Esophagus muscularis mucosa (tissue), 4 donors: ENCODE measurements at regions not wholly inside any gene's neighbourhood (a gene's known extent, or its start where the extent isn't known, plus 50 kb on each side); places are given as distances from the start of the nearest gene placed in this dataset.
"Not testable (repeated sequence)": the region's sequence is repeated elsewhere in the genome, so short reads cannot be mapped to it uniquely, and the experiment has no call there.

Experiments used
- DNase-seq: peaks from one replicate; pipeline ENCODE4 v3.0.0-alpha.2; 2017; ENCODE audit errors: extremely low spot score
- H3K27ac ChIP-seq, 4 donors: fragments of 200-600 bp; sonication (generic); replicated peaks in 1 of 4; 1 replicate in 3 of 4; 2 replicates in 1 of 4; pipeline ENCODE4 v1.5.1; 2016 to 2019; ENCODE audit warnings: mild to moderate bottlenecking in 1 of 4
- H3K27me3 ChIP-seq, 4 donors: fragments of 200-600 bp; sonication (generic); one replicate each; pipeline versions ENCODE4 v1.5.1 to v1.6.0; 2016 to 2019
- H3K36me3 ChIP-seq, 4 donors: fragments of 200-600 bp; sonication (generic); one replicate each; pipeline ENCODE4 v1.5.1; 2016 to 2019
- H3K4me1 ChIP-seq, 4 donors: fragments of 200-600 bp; sonication (generic); one replicate each; pipeline ENCODE4 v1.5.1; 2016 to 2019
- H3K4me3 ChIP-seq, 4 donors: fragments of 200-600 bp; sonication (generic); 1 replicate in 2 of 4; 2 replicates in 2 of 4; pipeline ENCODE4 v1.5.1; 2016 to 2019; ENCODE audit warnings: mild to moderate bottlenecking in 4 of 4, moderate library complexity in 1 of 4
- H3K9me3 ChIP-seq, 4 donors: fragments of 200-600 bp; sonication (generic); 1 replicate in 3 of 4; 2 replicates in 1 of 4; pipeline ENCODE4 v1.5.1; 2016 to 2019
- CTCF ChIP-seq, 3 experiments: fragments of 200-600 bp in 2 of 3; fragments of 450-650 bp in 1 of 3; sonication (generic) in 2 of 3; IDR thresholded peaks; one replicate each; pipeline ENCODE4 v1.5.1; 2017 to 2019; ENCODE audit warnings: antibody characterized with exemption in 3 of 3, mild to moderate bottlenecking in 2 of 3, moderate library complexity in 1 of 3
- EP300 ChIP-seq: sonication (generic); formaldehyde crosslinking; IDR thresholded peaks from one replicate; pipeline ENCODE4 v1.6.1; 2017; ENCODE audit warnings: antibody characterized with exemption
- POLR2A ChIP-seq: fragments of 450-650 bp; IDR thresholded peaks from one replicate; pipeline ENCODE4 v1.6.1; 2017; ENCODE audit warnings: antibody characterized with exemption, moderate library complexity, mild to moderate bottlenecking, low read depth
- POLR2AphosphoS5 ChIP-seq, 2 donors: sonication (generic); formaldehyde crosslinking; IDR thresholded peaks; one replicate each; pipeline ENCODE4 v1.6.1; 2017; ENCODE audit warnings: antibody characterized with exemption in 2 of 2
- WGBS: methylation state at CpG from one replicate; pipeline ENCODE4 v1.1.5; 2018; 5-methylcytosine and 5-hydroxymethylcytosine counted together
- intact Hi-C: fragments of 100-400 bp; cut with DNase I; formaldehyde crosslinking; loops from one replicate; pipeline ENCODE4 v1.15.1; 2023

DNA sequence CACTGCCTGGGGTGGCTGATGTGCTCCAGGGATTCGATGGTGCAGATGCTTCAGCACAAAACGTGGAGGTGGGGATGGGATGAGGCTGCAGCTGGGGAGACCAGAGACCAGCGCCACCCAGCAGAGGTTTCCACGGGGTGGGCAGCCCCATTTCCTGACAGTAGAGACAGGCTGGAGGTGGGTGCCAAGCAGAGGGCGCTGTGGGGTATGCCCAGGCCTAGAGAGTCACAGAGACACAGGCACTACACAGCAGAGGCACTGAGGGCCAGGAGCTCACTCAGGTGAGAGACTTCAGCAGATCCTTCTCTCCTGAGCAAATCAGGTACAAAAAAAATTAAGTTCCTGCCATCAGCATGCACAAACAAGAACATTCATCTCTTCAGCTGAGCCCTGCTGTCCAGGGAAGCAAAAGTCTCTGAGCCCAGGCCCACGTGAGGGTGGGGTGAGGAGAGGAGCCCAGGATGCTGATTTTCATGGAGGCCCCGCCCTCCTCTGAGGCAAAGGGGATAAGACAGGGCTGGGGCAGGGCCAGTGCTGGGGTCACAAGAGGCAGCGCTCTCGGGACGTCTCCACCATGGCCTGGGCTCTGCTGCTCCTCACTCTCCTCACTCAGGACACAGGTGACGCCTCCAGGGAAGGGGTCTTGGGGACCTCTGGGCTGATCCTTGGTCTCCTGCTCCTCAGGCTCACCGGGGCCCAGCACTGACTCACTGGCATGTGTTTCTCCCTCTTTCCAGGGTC, 53.1 kb downstream of the GGTLC2 start:
- Histone ChIP-seq H3K36me3 (no peaks in the 10 kb centered on the region), H3K4me1 (no peaks in the 10 kb centered on the region), H3K27me3 (peaks cover 0 to 9% (median 0%) of the 10 kb centered on the region in 4 donors), H3K9me3 (no peaks in the 10 kb centered on the region), H3K27ac (no peak overlapping the region), H3K4me3 (no peak overlapping the region)
- no peak for DNase-seq
- WGBS: 60% methylated on average over 1 of the region's 12 CpGs
- intact Hi-C loops: no loop called here
- no peak for TF ChIP-seq CTCF (IDR thresholded peaks at IDR 0.05)
- no peak for TF ChIP-seq POLR2A
- TF ChIP-seq POLR2AphosphoS5 (IDR thresholded peaks at IDR 0.05): no peak
- TF ChIP-seq EP300: no peak

- no peak for DNase-seq
- Histone ChIP-seq H3K27ac (no peak overlapping the region), H3K36me3 (no peaks in the 10 kb centered on the region), H3K4me1 (no peaks in the 10 kb centered on the region), H3K27me3 (peaks cover 0 to 9% (median 0%) of the 10 kb centered on the region in 4 donors), H3K4me3 (no peak overlapping the region), H3K9me3 (no peaks in the 10 kb centered on the region)
- intact Hi-C loops: no loop called here
- TF ChIP-seq POLR2AphosphoS5 (IDR thresholded peaks at IDR 0.05): no peak
- no peak for TF ChIP-seq POLR2A
- TF ChIP-seq EP300: no peak
- no peak for TF ChIP-seq CTCF (IDR thresholded peaks at IDR 0.05)
- WGBS: 86% methylated on average over 7 of the region's 7 CpGs
Observed at GRCh38 chr22:22698263-22698750, 53.9 kb downstream of the GGTLC2 start.

- H3K36me3 ChIP-seq: no peaks in the 10 kb centered on the region
- 82% methylated on average over 1 of the region's 1 CpG for WGBS
- H3K27me3 ChIP-seq: peaks cover 0 to 5% (median 0%) of the 10 kb centered on the region in 4 donors
- no peaks in the 10 kb centered on the region for H3K4me1 ChIP-seq
- no peak overlapping the region for H3K4me3 ChIP-seq
- H3K9me3 ChIP-seq: no peaks in the 10 kb centered on the region
- H3K27ac ChIP-seq: no peak overlapping the region
- no peak for DNase-seq
- TF ChIP-seq POLR2AphosphoS5 (IDR thresholded peaks at IDR 0.05) (no peak), EP300 (no peak), CTCF (IDR thresholded peaks at IDR 0.05) (no peak), POLR2A (no peak)
- intact Hi-C loops: no loop called here
Observed at GRCh38 chr22:22700631-22701030, 56.2 kb downstream of the GGTLC2 start.

- DNase-seq, intact Hi-C loops, H3K9me3 ChIP-seq, H3K4me1 ChIP-seq, H3K4me3 ChIP-seq, H3K27ac ChIP-seq, H3K27me3 ChIP-seq, H3K36me3 ChIP-seq: not testable (repeated sequence)
Observed at GRCh38 chr22:22701557-22701956, 57.1 kb downstream of the GGTLC2 start.

DNA sequence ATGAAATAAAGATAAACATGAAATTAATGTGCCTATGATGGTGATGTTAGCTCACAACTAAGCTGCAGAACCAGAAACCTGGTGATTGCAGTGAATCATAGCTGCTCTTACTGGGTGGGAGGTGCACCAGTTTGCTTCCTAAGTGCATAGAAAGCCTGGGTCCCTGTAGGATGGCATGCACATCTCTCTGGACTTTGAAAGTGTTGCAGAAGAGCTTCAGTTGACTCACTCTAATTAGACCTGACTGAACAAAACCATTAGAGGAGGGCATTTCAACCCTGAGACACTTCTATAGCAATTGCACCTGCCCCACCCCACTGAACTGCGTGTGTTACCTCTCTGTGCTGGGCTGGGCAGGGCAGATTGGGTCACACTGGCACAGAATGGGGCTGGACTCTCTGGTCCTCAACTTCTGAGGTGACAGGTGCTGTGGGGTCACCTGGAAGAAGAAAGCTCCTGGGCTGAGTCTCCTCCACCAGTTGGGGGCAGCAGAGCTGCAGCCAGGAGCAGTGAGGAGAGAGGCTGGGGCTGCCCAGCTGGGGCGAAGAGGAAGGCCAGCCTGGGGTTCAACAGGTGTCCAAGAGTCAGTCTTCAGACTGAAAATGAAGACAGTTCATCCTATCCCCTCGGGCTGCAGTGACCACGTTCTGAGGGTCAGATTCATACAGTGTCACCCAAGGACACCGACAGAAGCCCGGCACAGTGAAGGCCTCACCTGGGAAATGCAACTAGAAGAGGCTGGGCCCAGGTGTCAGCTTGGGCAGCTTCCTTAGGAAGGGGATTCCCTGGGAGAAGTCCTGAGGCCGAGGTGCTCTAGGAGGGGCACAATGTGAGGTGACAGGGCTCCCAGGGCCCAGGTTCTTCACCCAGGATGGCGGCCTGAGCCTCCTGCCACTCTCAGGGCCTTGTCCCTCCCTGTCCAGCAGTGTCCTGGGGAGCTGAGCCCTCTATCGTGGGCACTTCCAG, 58.1 kb downstream of the GGTLC2 start:
- Histone ChIP-seq H3K36me3 (no peaks in the 10 kb centered on the region), H3K27me3 (no peaks in the 10 kb centered on the region), H3K4me1 (no peaks in the 10 kb centered on the region), H3K9me3 (no peaks in the 10 kb centered on the region), H3K27ac (no peak overlapping the region), H3K4me3 (no peak overlapping the region)
- intact Hi-C loops: no loop called here
- no peak for DNase-seq
- TF ChIP-seq POLR2AphosphoS5 (IDR thresholded peaks at IDR 0.05): no peak
- WGBS: 73% methylated on average over 8 of the region's 9 CpGs
